ENCODE measurements at regions not wholly inside any gene's neighbourhood (a gene's known extent, or its start where the extent isn't known, plus 50 kb on each side); places are given as distances from the start of the nearest gene placed in this dataset.

DNA sequence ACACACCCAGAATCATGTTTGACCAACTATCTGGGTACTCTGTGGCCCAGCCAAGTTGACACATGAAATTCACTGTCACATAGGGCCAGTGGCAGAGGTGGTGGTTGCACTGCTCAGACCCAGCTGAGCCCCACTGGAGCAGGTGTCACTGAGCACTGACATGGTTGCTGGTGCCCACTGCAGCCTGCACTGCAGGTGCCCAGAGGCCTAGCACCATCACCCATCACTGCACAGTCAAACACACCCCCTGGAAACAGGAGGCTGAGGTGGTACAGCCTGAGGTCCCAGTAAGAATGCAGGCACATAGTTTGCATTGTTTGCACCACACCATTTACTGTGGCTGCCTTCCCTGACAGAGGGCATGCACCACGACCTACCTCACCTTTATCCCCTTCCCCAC is 278.7 kb upstream of the MGAT5 start:
- TF ChIP-seq POLR2AphosphoS5 (IDR thresholded peaks at IDR 0.05; ENCODE audit: low read depth, low read length) (no peak), SIN3A (IDR thresholded peaks at IDR 0.05; ENCODE audit: borderline replicate concordance, low read depth, low read length) (no peak), RCOR1 (IDR thresholded peaks at IDR 0.05; ENCODE audit: low read length) (no peak), RAD21 (IDR thresholded peaks at IDR 0.05; ENCODE audit: low read length) (no peak), NRF1 (IDR thresholded peaks at IDR 0.05; ENCODE audit: low read depth, low read length) (no peak), SMC3 (IDR thresholded peaks at IDR 0.05; ENCODE audit: low read depth, low read length) (no peak)
- TF ChIP-seq, protein P1, sequence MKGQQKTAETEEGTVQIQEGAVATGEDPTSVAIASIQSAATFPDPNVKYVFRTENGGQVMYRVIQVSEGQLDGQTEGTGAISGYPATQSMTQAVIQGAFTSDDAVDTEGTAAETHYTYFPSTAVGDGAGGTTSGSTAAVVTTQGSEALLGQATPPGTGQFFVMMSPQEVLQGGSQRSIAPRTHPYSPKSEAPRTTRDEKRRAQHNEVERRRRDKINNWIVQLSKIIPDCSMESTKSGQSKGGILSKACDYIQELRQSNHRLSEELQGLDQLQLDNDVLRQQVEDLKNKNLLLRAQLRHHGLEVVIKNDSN (IDR thresholded peaks at IDR 0.05; ENCODE audit: borderline replicate concordance, low read depth) = no peak
- TF ChIP-seq, protein P2, sequence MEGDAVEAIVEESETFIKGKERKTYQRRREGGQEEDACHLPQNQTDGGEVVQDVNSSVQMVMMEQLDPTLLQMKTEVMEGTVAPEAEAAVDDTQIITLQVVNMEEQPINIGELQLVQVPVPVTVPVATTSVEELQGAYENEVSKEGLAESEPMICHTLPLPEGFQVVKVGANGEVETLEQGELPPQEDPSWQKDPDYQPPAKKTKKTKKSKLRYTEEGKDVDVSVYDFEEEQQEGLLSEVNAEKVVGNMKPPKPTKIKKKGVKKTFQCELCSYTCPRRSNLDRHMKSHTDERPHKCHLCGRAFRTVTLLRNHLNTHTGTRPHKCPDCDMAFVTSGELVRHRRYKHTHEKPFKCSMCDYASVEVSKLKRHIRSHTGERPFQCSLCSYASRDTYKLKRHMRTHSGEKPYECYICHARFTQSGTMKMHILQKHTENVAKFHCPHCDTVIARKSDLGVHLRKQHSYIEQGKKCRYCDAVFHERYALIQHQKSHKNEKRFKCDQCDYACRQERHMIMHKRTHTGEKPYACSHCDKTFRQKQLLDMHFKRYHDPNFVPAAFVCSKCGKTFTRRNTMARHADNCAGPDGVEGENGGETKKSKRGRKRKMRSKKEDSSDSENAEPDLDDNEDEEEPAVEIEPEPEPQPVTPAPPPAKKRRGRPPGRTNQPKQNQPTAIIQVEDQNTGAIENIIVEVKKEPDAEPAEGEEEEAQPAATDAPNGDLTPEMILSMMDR (IDR thresholded peaks at IDR 0.05) = no peak
- TF ChIP-seq, protein P3, sequence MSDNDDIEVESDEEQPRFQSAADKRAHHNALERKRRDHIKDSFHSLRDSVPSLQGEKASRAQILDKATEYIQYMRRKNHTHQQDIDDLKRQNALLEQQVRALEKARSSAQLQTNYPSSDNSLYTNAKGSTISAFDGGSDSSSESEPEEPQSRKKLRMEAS (IDR thresholded peaks at IDR 0.05; ENCODE audit: low read depth) = no peak
- TF ChIP-seq, protein P4, sequence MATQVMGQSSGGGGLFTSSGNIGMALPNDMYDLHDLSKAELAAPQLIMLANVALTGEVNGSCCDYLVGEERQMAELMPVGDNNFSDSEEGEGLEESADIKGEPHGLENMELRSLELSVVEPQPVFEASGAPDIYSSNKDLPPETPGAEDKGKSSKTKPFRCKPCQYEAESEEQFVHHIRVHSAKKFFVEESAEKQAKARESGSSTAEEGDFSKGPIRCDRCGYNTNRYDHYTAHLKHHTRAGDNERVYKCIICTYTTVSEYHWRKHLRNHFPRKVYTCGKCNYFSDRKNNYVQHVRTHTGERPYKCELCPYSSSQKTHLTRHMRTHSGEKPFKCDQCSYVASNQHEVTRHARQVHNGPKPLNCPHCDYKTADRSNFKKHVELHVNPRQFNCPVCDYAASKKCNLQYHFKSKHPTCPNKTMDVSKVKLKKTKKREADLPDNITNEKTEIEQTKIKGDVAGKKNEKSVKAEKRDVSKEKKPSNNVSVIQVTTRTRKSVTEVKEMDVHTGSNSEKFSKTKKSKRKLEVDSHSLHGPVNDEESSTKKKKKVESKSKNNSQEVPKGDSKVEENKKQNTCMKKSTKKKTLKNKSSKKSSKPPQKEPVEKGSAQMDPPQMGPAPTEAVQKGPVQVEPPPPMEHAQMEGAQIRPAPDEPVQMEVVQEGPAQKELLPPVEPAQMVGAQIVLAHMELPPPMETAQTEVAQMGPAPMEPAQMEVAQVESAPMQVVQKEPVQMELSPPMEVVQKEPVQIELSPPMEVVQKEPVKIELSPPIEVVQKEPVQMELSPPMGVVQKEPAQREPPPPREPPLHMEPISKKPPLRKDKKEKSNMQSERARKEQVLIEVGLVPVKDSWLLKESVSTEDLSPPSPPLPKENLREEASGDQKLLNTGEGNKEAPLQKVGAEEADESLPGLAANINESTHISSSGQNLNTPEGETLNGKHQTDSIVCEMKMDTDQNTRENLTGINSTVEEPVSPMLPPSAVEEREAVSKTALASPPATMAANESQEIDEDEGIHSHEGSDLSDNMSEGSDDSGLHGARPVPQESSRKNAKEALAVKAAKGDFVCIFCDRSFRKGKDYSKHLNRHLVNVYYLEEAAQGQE (IDR thresholded peaks at IDR 0.05; ENCODE audit: low read depth, low read length) = no peak
